H9 (cell line): ENCODE measurements at regions not wholly inside any gene's neighbourhood (a gene's known extent, or its start where the extent isn't known, plus 50 kb on each side); places are given as distances from the start of the nearest gene placed in this dataset.

Experiments
- DNase-seq: peaks from one replicate; pipeline ENCODE4 v3.0.0-alpha.2; 2017
- H2AFZ ChIP-seq: one replicate; pipeline ENCODE4 v1.6.1; 2013; ENCODE audit warnings: mild to moderate bottlenecking, low read length, control low read depth, moderate library complexity
- H2AK5ac ChIP-seq: 2 replicates; pipeline ENCODE4 v1.6.1; 2013; ENCODE audit warnings: low read length, control low read depth, mixed read lengths; ENCODE audit not compliant: insufficient read length
- H2BK120ac ChIP-seq: one replicate; pipeline ENCODE4 v1.6.1; 2013; ENCODE audit warnings: low read depth, mild to moderate bottlenecking, low read length, control low read depth, inconsistent platforms; ENCODE audit not compliant: poor library complexity, severe bottlenecking
- H2BK12ac ChIP-seq: 2 replicates; pipeline ENCODE4 v1.6.1; 2013; ENCODE audit warnings: low read length, control low read depth, mixed read lengths, low read depth; ENCODE audit not compliant: insufficient read length
- H2BK15ac ChIP-seq: 2 replicates; pipeline ENCODE4 v1.6.1; 2013; ENCODE audit warnings: low read depth, low read length, control low read depth
- H2BK20ac ChIP-seq: one replicate; pipeline ENCODE4 v1.6.1; 2013; ENCODE audit warnings: low read depth, mild to moderate bottlenecking, low read length, control low read depth, inconsistent platforms; ENCODE audit not compliant: poor library complexity, severe bottlenecking
- H2BK5ac ChIP-seq: 2 replicates; pipeline ENCODE4 v1.6.1; 2013; ENCODE audit warnings: low read length, control low read depth, mixed read lengths; ENCODE audit not compliant: insufficient read length
- H3K14ac ChIP-seq: 2 replicates; pipeline ENCODE4 v1.6.1; 2013; ENCODE audit warnings: low read length, control low read depth; ENCODE audit not compliant: insufficient read depth
- H3K18ac ChIP-seq: 2 replicates; pipeline ENCODE4 v1.6.1; 2013; ENCODE audit warnings: low read depth, mild to moderate bottlenecking, mixed read lengths, low read length, control low read depth; ENCODE audit not compliant: insufficient read length
- H3K23ac ChIP-seq: 2 replicates; pipeline ENCODE4 v1.6.1; 2013; ENCODE audit warnings: low read length, control low read depth, mixed read lengths, low read depth; ENCODE audit not compliant: insufficient read length
- H3K23me2 ChIP-seq: 2 replicates; pipeline ENCODE4 v1.6.1; 2013; ENCODE audit warnings: low read depth, mild to moderate bottlenecking, mixed read lengths, low read length, control low read depth; ENCODE audit not compliant: insufficient read length, poor library complexity, severe bottlenecking
- H3K27ac ChIP-seq: 2 replicates; pipeline ENCODE4 v1.5.1; 2013; ENCODE audit warnings: low read length, control low read depth, mixed read lengths, low read depth; ENCODE audit not compliant: insufficient read length
- H3K27me3 ChIP-seq: 2 replicates; pipeline ENCODE4 v1.6.1; 2013; ENCODE audit warnings: low read length, control low read depth, inconsistent platforms; ENCODE audit not compliant: insufficient read depth
- H3K4ac ChIP-seq: 2 replicates; pipeline ENCODE4 v1.6.1; 2013; ENCODE audit warnings: low read depth, mild to moderate bottlenecking, control low read depth, inconsistent platforms, low read length, moderate library complexity
- H3K4me1 ChIP-seq: 2 replicates; pipeline ENCODE4 v1.6.1; 2013; ENCODE audit warnings: low read length, control low read depth, inconsistent platforms; ENCODE audit not compliant: insufficient read depth
- H3K4me2 ChIP-seq: 2 replicates; pipeline ENCODE4 v1.6.1; 2013; ENCODE audit warnings: low read length, control low read depth, mixed read lengths; ENCODE audit not compliant: insufficient read length, insufficient read depth
- H3K56ac ChIP-seq: 2 replicates; pipeline ENCODE4 v1.6.1; 2013; ENCODE audit warnings: low read depth, mild to moderate bottlenecking, mixed read lengths, low read length, control low read depth; ENCODE audit not compliant: insufficient read length
- H3K79me1 ChIP-seq: 2 replicates; pipeline ENCODE4 v1.6.1; 2013; ENCODE audit warnings: low read depth, mild to moderate bottlenecking, moderate library complexity, low read length, control low read depth, inconsistent platforms; ENCODE audit not compliant: insufficient read depth, poor library complexity, severe bottlenecking
- H3K79me2 ChIP-seq: 2 replicates; pipeline ENCODE4 v1.6.1; 2013; ENCODE audit warnings: low read length, control low read depth, inconsistent platforms; ENCODE audit not compliant: insufficient read depth
- H3K9ac ChIP-seq: 2 replicates; pipeline ENCODE4 v1.6.1; 2013; ENCODE audit warnings: low read length, control low read depth, mixed read lengths; ENCODE audit not compliant: insufficient read length; ENCODE audit errors: extremely low read depth
- H3K9me3 ChIP-seq: one replicate; pipeline ENCODE4 v1.6.1; 2013; ENCODE audit warnings: low read depth, low read length, inconsistent platforms; ENCODE audit not compliant: control insufficient read depth
- H3T11ph ChIP-seq: one replicate; pipeline ENCODE4 v1.6.1; 2013; ENCODE audit warnings: mild to moderate bottlenecking, low read length, control low read depth, inconsistent platforms
- H4K20me1 ChIP-seq: one replicate; pipeline ENCODE4 v1.6.1; 2013; ENCODE audit not compliant: control insufficient read depth, insufficient read length, insufficient read depth
- H4K5ac ChIP-seq: 2 replicates; pipeline ENCODE4 v1.6.1; 2013; ENCODE audit warnings: low read depth, mild to moderate bottlenecking, mixed read lengths, low read length, control low read depth; ENCODE audit not compliant: insufficient read length
- H4K8ac ChIP-seq: replicated peaks from 2 replicates; pipeline ENCODE4 v1.6.1; 2013; ENCODE audit warnings: low read length, control low read depth, mixed read lengths, low read depth; ENCODE audit not compliant: insufficient read length
- H4K91ac ChIP-seq: 2 replicates; pipeline ENCODE4 v1.6.1; 2013; ENCODE audit warnings: low read depth, mild to moderate bottlenecking, moderate library complexity, mixed read lengths, low read length, control low read depth; ENCODE audit not compliant: insufficient read length
- H3K27ac Mint-ChIP-seq, 3 experiments: 2 replicates in 2 of 3; 3 replicates in 1 of 3; pipeline ENCODE4 v1.8.0; 2020 to 2021; ENCODE audit warnings: mixed read lengths in 3 of 3, mild to moderate bottlenecking in 1 of 3, moderate library complexity in 1 of 3
- H3K27me3 Mint-ChIP-seq: 2 replicates; pipeline ENCODE4 v1.8.0; 2021; ENCODE audit warnings: low read depth, mild to moderate bottlenecking, moderate library complexity, mixed read lengths
- H3K36me3 Mint-ChIP-seq, 3 experiments: 2 replicates in 2 of 3; 3 replicates in 1 of 3; pipeline ENCODE4 v1.8.0; 2020 to 2021; ENCODE audit warnings: low read depth in 3 of 3, mixed read lengths in 3 of 3; ENCODE audit not compliant: insufficient read depth in 1 of 3
- H3K4me1 Mint-ChIP-seq, 2 experiments: 2 replicates each; pipeline ENCODE4 v1.8.0; 2020; ENCODE audit warnings: mixed read lengths in 2 of 2
- H3K4me3 Mint-ChIP-seq, 2 experiments: 2 replicates in 1 of 2; 3 replicates in 1 of 2; pipeline ENCODE4 v1.8.0; 2020 to 2021; ENCODE audit warnings: mild to moderate bottlenecking in 2 of 2, mixed read lengths in 2 of 2, moderate library complexity in 1 of 2
- H3K9me3 Mint-ChIP-seq, 2 experiments: 2 replicates in 1 of 2; 3 replicates in 1 of 2; pipeline ENCODE4 v1.8.0; 2020; ENCODE audit warnings: mild to moderate bottlenecking in 2 of 2, mixed read lengths in 2 of 2, moderate library complexity in 1 of 2
- CTCF ChIP-seq: fragments of 200-600 bp; sonication (generic); conservative IDR thresholded peaks from 3 replicates; pipeline ENCODE4 v1.8.0; 2021; ENCODE audit warnings: antibody characterized with exemption, mild to moderate bottlenecking
- WGBS: extraction: QIAGEN DNeasy Blood & Tissue Kit; methylation state at CpG from one replicate; pipeline ENCODE4 v1.1.7; 2013; ENCODE audit warnings: missing lambda C conversion rate, low lambda C conversion rate, mixed read lengths; ENCODE audit not compliant: insufficient read length; ENCODE audit errors: extremely low coverage; 5-methylcytosine and 5-hydroxymethylcytosine counted together

GRCh38 chr22:47994045-47994444, 1231.6 kb downstream of the TBC1D22A start:
- Histone ChIP-seq H4K8ac (no peak overlapping the region), H3K14ac (no peak overlapping the region), H3K79me2 (no peaks in the 10 kb centered on the region), H2AFZ (no peak overlapping the region), H3K18ac (no peak overlapping the region), H3K56ac (no peak overlapping the region), H3K4ac (no peak overlapping the region), H2BK120ac (no peak overlapping the region), H3K4me1 (no peaks in the 10 kb centered on the region; the same call in 1 of the 2 replicates), H2BK15ac (no peak overlapping the region), H3T11ph (no peak overlapping the region), H3K9ac (no peak overlapping the region), H3K27me3 (no peaks in the 10 kb centered on the region), H4K20me1 (no peaks in the 10 kb centered on the region), H4K5ac (no peak overlapping the region), H2BK20ac (no peak overlapping the region), H2BK12ac (no peak overlapping the region), H3K23ac (no peak overlapping the region), H2BK5ac (no peak overlapping the region), H3K79me1 (no peaks in the 10 kb centered on the region), H3K27ac (no peak overlapping the region), H2AK5ac (no peak overlapping the region), H3K9me3 (no peaks in the 10 kb centered on the region), H3K23me2 (no peaks in the 10 kb centered on the region), H3K4me2 (no peak overlapping the region), H4K91ac (no peak overlapping the region)
- Mint-ChIP-seq H3K27ac (no peak overlapping the region), H3K27me3 (peaks cover 2% of the 10 kb centered on the region), H3K9me3 (peaks cover 6 to 63% of the 10 kb centered on the region in 2 experiments), H3K4me1 (peaks cover 3 to 7% of the 10 kb centered on the region in 2 experiments; a peak in 3 of 4 replicates), H3K4me3 (no peak overlapping the region), H3K36me3 (peaks cover 0 to 2% (median 0%) of the 10 kb centered on the region in 3 experiments; a peak in 1 of 7 replicates)
- WGBS = no CpG with 5 or more reads among the region's 3 CpGs
- DNase-seq = no peak
- TF ChIP-seq CTCF = no peak
